SK-N-MC (cell line): ENCODE measurements at regions not wholly inside any gene's neighbourhood (a gene's known extent, or its start where the extent isn't known, plus 50 kb on each side); places are given as distances from the start of the nearest gene placed in this dataset.

ENCODE experiments used
- DNase-seq: peaks from one replicate; pipeline ENCODE4 v3.0.0-alpha.2; 2011; ENCODE audit warnings: low read depth, low spot score
- H3K27ac ChIP-seq: fragments of 200-600 bp; sonication (generic); 2 replicates; pipeline ENCODE4 v1.5.1; 2016; ENCODE audit warnings: mixed run types
- H3K36me3 ChIP-seq: fragments of 200-600 bp; sonication (generic); 2 replicates; pipeline ENCODE4 v1.6.1; 2017; ENCODE audit warnings: antibody characterized with exemption, low read length, mixed read lengths; ENCODE audit not compliant: insufficient read depth
- H3K4me3 ChIP-seq: fragments of 200-600 bp; sonication (generic); 2 replicates; pipeline ENCODE4 v1.5.1; 2016
- H3K9ac ChIP-seq: fragments of 200-600 bp; sonication (generic); 2 replicates; pipeline ENCODE4 v1.8.0; 2017; ENCODE audit warnings: mixed run types, mixed read lengths; ENCODE audit not compliant: insufficient read length
- H3K9me3 ChIP-seq: fragments of 200-600 bp; sonication (generic); 2 replicates; pipeline ENCODE4 v1.6.1; 2017; ENCODE audit warnings: low read depth, mild to moderate bottlenecking, antibody characterized with exemption, low read length, moderate library complexity, mixed read lengths
- EZH2 ChIP-seq: fragments of 200-600 bp; sonication (generic); IDR thresholded peaks from one replicate; pipeline ENCODE4 v1.6.1; 2017; ENCODE audit warnings: antibody characterized with exemption
- FOXP2 ChIP-seq: optimal IDR thresholded peaks from 2 replicates; pipeline ENCODE3; 2011; ENCODE audit warnings: mild to moderate bottlenecking, moderate library complexity; ENCODE audit not compliant: insufficient read depth; ENCODE audit errors: extremely low read length, control extremely low read depth
- POLR2AphosphoS5 ChIP-seq: IDR thresholded peaks from 2 replicates; pipeline ENCODE4 v1.6.1; 2012; ENCODE audit warnings: mild to moderate bottlenecking, low read depth, low read length, borderline replicate concordance

- no peak overlapping the region for H3K27ac ChIP-seq
- TF ChIP-seq EZH2, result no peak
- no peak for TF ChIP-seq POLR2AphosphoS5
- TF ChIP-seq FOXP2, result no peak
- H3K36me3 ChIP-seq, result no peaks in the 10 kb centered on the region
- DNase-seq, result no peak
- H3K4me3 ChIP-seq, result no peak overlapping the region
- no peaks in the 10 kb centered on the region for H3K9me3 ChIP-seq
- no peak overlapping the region for H3K9ac ChIP-seq
Observed at GRCh38 chr18:78860117-78860516, 119.5 kb upstream of the SALL3 start.

GRCh38 chr18:78861116-78861515 is 118.5 kb upstream of the SALL3 start:
- Histone ChIP-seq H3K36me3 (no peaks in the 10 kb centered on the region), H3K4me3 (no peak overlapping the region), H3K27ac (no peak overlapping the region), H3K9ac (no peak overlapping the region), H3K9me3 (no peaks in the 10 kb centered on the region)
- TF ChIP-seq FOXP2 (no peak), EZH2 (no peak), POLR2AphosphoS5 (no peak)
- DNase-seq, result no peak

- Histone ChIP-seq H3K36me3 (no peaks in the 10 kb centered on the region), H3K27ac (no peak overlapping the region), H3K4me3 (no peak overlapping the region), H3K9ac (no peak overlapping the region), H3K9me3 (no peaks in the 10 kb centered on the region)
- no peak for TF ChIP-seq FOXP2
- TF ChIP-seq POLR2AphosphoS5, result no peak
- no peak for TF ChIP-seq EZH2
- DNase-seq, result no peak
Observed at GRCh38 chr18:78861706-78862105, 117.9 kb upstream of the SALL3 start.

- TF ChIP-seq EZH2, result no peak
- no peak for TF ChIP-seq POLR2AphosphoS5
- no peak for TF ChIP-seq FOXP2
- no peak overlapping the region for H3K4me3 ChIP-seq
- DNase-seq, result no peak
- H3K9me3 ChIP-seq, result no peaks in the 10 kb centered on the region
- no peaks in the 10 kb centered on the region for H3K36me3 ChIP-seq
- H3K27ac ChIP-seq, result no peak overlapping the region
- no peak overlapping the region for H3K9ac ChIP-seq
Observed at GRCh38 chr18:78862395-78862794, 117.2 kb upstream of the SALL3 start.

GRCh38 chr18:78865056-78865598 is 114.5 kb upstream of the SALL3 start:
- DNase-seq, result no peak
- H3K27ac ChIP-seq, result no peak overlapping the region
- TF ChIP-seq POLR2AphosphoS5, result no peak
- no peak for TF ChIP-seq FOXP2
- no peak for TF ChIP-seq EZH2

GRCh38 chr18:78865771-78866310 is 113.8 kb upstream of the SALL3 start:
- H3K9ac ChIP-seq, result no peak overlapping the region
- H3K4me3 ChIP-seq, result no peak overlapping the region
- no peak for DNase-seq
- H3K9me3 ChIP-seq, result no peaks in the 10 kb centered on the region
- TF ChIP-seq POLR2AphosphoS5 (no peak), FOXP2 (no peak), EZH2 (no peak)
- no peak overlapping the region for H3K27ac ChIP-seq
- no peaks in the 10 kb centered on the region for H3K36me3 ChIP-seq

More at GRCh38 chr18:78865056-78865598, 114.5 kb upstream of the SALL3 start:
- H3K9ac ChIP-seq, result no peak overlapping the region
- H3K9me3 ChIP-seq, result no peaks in the 10 kb centered on the region
- H3K4me3 ChIP-seq, result no peak overlapping the region
- H3K36me3 ChIP-seq, result no peaks in the 10 kb centered on the region

- TF ChIP-seq EZH2 (no peak), POLR2AphosphoS5 (no peak), FOXP2 (no peak)
- H3K9ac ChIP-seq, result no peak overlapping the region
Observed at GRCh38 chr18:78867131-78867530, 112.5 kb upstream of the SALL3 start.

GRCh38 chr18:78868330-78869316 is 111.0 kb upstream of the SALL3 start:
- no peak for TF ChIP-seq EZH2
- no peaks in the 10 kb centered on the region for H3K36me3 ChIP-seq
- H3K27ac ChIP-seq, result no peak overlapping the region
- no peak overlapping the region for H3K9ac ChIP-seq
- no peak overlapping the region for H3K4me3 ChIP-seq
- H3K9me3 ChIP-seq, result no peaks in the 10 kb centered on the region
- no peak for DNase-seq

More at GRCh38 chr18:78867131-78867530, 112.5 kb upstream of the SALL3 start:
- Histone ChIP-seq H3K4me3 (no peak overlapping the region), H3K27ac (no peak overlapping the region), H3K36me3 (no peaks in the 10 kb centered on the region), H3K9me3 (no peaks in the 10 kb centered on the region)
- no peak for DNase-seq
